GM12864 (cell line): ENCODE measurements at regions not wholly inside any gene's neighbourhood (a gene's known extent, or its start where the extent isn't known, plus 50 kb on each side); places are given as distances from the start of the nearest gene placed in this dataset.
"Not testable (repeated sequence)": the region's sequence is repeated elsewhere in the genome, so short reads cannot be mapped to it uniquely, and the experiment has no call there.

Experiments used
- DNase-seq: peaks from one replicate; pipeline ENCODE4 v3.0.0-alpha.2; 2011; ENCODE audit warnings: low read depth
- H3K4me3 ChIP-seq: 2 replicates; pipeline ENCODE4 v1.5.1; 2011; ENCODE audit warnings: mild to moderate bottlenecking, low read depth, low read length, control low read depth

GRCh38 chr10:38402442-38403346, 308.6 kb downstream of the ZNF37A start:
- peak overlapping the region; percentile 88 for H3K4me3 ChIP-seq
- peak; percentile 88 for DNase-seq

- DNase-seq: not testable (repeated sequence)
- peak overlapping the region; percentile 60 for H3K4me3 ChIP-seq
These were observed 309.4 kb downstream of the ZNF37A start for GRCh38 chr10:38403347-38404117.

DNA sequence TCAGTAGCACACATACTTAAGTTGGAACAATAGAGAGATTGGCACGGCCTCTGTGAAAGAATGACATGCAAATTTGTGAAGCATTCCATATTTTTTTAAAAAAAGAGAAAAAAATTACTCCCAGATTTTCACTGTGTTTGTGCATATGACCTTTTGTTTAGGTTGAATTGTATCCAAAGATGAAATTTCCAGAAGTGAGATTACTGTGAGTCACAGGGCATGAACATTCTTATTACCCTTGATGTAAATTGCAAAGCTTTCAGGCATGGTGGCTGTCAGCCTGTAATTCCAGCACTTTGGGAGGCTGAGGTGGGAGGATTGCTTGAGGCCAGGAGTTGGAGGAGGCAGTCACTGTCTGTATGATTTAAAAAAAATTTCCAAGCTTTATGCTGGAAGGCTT, 329.5 kb downstream of the ZNF37A start:
- not testable (repeated sequence) for H3K4me3 ChIP-seq

GRCh38 chr10:38430242-38430641, 336.1 kb downstream of the ZNF37A start:
- not testable (repeated sequence) for DNase-seq, H3K4me3 ChIP-seq

More for the DNA sequence above, 329.5 kb downstream of the ZNF37A start:
- DNase-seq: not testable (repeated sequence)

GRCh38 chr10:38437359-38437758, 343.2 kb downstream of the ZNF37A start:
- H3K4me3 ChIP-seq: not testable (repeated sequence)

DNA sequence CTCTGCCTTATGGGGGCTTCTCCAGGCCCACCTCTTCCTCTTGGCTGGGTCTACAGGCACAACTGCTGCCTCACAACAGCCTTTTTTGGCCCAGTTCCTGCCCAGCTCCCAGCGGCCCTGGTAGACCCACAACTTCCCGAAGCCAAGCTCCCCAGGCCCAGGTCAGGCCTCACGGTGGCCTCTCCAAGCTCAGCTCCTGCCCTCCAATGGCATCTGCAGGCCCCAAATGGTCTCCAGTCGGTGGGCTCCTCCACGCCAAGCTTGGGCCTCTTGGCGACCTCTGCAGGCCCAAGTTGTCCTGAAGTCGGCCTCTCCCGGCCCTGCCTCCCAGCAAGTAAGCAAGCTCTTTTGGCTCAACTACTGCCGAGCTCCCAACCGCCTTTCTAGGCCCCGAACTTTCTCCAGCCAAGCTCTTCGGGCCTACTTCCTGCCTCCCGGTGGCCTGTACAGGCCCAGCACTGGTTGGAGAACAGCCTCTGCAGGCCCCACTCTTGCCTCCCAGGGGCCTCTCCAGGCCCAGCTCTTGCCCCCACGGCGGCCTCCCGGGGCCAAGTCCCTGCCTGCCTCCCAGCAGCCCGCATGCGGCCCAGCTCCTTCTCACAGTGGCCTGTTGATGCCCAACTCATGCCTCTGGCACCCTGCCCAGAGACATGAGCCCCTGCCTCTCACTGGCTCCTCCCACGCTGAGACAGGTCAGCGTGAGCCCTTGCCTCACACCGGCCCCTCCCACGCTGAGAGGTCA, 354.6 kb downstream of the ZNF37A start:
- not testable (repeated sequence) for H3K4me3 ChIP-seq, DNase-seq

More at GRCh38 chr10:38437359-38437758, 343.2 kb downstream of the ZNF37A start:
- not testable (repeated sequence) for DNase-seq

DNA sequence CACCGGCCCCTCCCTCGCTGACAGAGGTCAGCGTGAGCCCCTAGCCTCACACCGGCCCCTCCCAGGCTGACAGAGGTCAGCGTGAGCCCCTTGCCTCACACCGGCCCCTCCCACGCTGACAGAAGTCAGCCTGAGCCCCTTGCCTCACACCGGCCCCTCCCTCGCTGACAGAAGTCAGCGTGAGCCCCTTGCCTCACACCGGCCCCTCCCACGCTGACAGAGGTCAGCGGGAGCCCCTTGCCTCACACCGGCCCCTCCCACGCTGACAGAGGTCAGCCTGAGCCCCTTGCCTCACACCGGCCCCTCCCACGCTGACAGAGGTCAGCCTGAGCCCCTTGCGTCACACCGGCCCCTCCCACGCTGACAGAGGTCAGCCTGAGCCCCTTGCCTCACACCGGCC, 355.5 kb downstream of the ZNF37A start:
- DNase-seq, H3K4me3 ChIP-seq: not testable (repeated sequence)

GRCh38 chr10:38450372-38451057, 356.4 kb downstream of the ZNF37A start:
- DNase-seq: not testable (repeated sequence)

GRCh38 chr10:38451306-38451967, 357.3 kb downstream of the ZNF37A start:
- not testable (repeated sequence) for DNase-seq, H3K4me3 ChIP-seq

More at GRCh38 chr10:38450372-38451057, 356.4 kb downstream of the ZNF37A start:
- H3K4me3 ChIP-seq: not testable (repeated sequence)
